WTC11 (cell line): ENCODE measurements at regions not wholly inside any gene's neighbourhood (a gene's known extent, or its start where the extent isn't known, plus 50 kb on each side); places are given as distances from the start of the nearest gene placed in this dataset.
"Not testable (repeated sequence)": the region's sequence is repeated elsewhere in the genome, so short reads cannot be mapped to it uniquely, and the experiment has no call there.

Experiments
- CTCF ChIP-seq: fragments of 200-600 bp; IDR thresholded peaks from 2 replicates; pipeline ENCODE4 v1.8.0; 2022; ENCODE audit warnings: antibody characterized with exemption
- NFYB ChIP-seq: sonication (generic); formaldehyde crosslinking; conservative IDR thresholded peaks from 2 replicates; pipeline ENCODE4 v1.8.0; 2022; ENCODE audit warnings: low read depth, missing genetic modification reagents

- TF ChIP-seq CTCF, NFYB: not testable (repeated sequence)
These were observed 618.1 kb downstream of the NAP1L3 start for GRCh38 chrX:93055264-93055663.
